MM.1S (cell line): ENCODE measurements at regions not wholly inside any gene's neighbourhood (a gene's known extent, or its start where the extent isn't known, plus 50 kb on each side); places are given as distances from the start of the nearest gene placed in this dataset.

Experiments used
- EZH2phosphoT487 ChIP-seq: fragments of 300-600 bp; sonication (generic); IDR thresholded peaks from 2 replicates; pipeline ENCODE4 v1.6.1; 2018; ENCODE audit warnings: antibody characterized with exemption, low read length
- TF ChIP-seq, protein P1 (sequence below): fragments of 300-600 bp; sonication (generic); IDR thresholded peaks from 2 replicates; pipeline ENCODE4 v1.5.1; 2016; ENCODE audit warnings: antibody characterized with exemption, low read length, mixed read lengths

DNA sequence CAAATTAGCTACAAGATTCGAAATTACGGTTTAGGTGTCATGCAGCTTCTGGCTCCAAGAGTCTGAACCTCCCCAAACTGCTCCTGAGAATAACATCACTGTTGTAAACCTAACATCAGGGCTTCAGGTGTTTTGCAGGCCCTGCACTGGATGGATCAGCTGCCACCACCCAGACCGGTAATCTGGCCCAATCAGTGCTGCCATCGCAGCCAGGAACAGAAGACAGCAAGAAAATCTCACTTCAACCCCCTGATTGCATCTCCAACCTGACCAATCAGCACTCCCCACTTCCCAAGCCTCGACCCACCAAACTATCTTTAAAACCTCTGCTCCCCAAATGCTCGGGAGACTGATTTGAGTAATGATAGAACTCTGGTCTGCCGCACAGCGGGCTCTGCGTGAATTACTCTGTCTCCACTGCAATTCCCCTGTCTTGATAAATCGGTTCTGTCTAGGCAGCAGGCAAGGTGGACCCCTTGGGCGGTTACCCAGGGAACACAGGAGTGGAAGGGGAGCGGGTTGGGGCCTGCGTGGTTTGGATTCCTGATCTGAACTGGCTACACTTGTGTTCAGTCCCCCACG lies 268.5 kb upstream of the SFSWAP start:
- TF ChIP-seq EZH2phosphoT487 = no peak
- TF ChIP-seq, protein P1, sequence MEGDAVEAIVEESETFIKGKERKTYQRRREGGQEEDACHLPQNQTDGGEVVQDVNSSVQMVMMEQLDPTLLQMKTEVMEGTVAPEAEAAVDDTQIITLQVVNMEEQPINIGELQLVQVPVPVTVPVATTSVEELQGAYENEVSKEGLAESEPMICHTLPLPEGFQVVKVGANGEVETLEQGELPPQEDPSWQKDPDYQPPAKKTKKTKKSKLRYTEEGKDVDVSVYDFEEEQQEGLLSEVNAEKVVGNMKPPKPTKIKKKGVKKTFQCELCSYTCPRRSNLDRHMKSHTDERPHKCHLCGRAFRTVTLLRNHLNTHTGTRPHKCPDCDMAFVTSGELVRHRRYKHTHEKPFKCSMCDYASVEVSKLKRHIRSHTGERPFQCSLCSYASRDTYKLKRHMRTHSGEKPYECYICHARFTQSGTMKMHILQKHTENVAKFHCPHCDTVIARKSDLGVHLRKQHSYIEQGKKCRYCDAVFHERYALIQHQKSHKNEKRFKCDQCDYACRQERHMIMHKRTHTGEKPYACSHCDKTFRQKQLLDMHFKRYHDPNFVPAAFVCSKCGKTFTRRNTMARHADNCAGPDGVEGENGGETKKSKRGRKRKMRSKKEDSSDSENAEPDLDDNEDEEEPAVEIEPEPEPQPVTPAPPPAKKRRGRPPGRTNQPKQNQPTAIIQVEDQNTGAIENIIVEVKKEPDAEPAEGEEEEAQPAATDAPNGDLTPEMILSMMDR = no peak
